T-helper 1 cell treated with Interleukin-12 subunit alpha and Interleukin-12 subunit beta and Interleukin-4 antibody, amounts not matched to agents 30 μg/mL and 1 μg/mL, for 36 hours (primary cell): ENCODE measurements at regions not wholly inside any gene's neighbourhood (a gene's known extent, or its start where the extent isn't known, plus 50 kb on each side); places are given as distances from the start of the nearest gene placed in this dataset.
"Not testable (repeated sequence)": the region's sequence is repeated elsewhere in the genome, so short reads cannot be mapped to it uniquely, and the experiment has no call there.

Experiments used
- H3K27ac Mint-ChIP-seq: one replicate; pipeline ENCODE4 v1.8.0; 2021; ENCODE audit warnings: mild to moderate bottlenecking, mixed read lengths
- H3K27me3 Mint-ChIP-seq: one replicate; pipeline ENCODE4 v1.8.0; 2021; ENCODE audit warnings: low read depth, mixed read lengths
- H3K36me3 Mint-ChIP-seq: one replicate; pipeline ENCODE4 v1.8.0; 2021; ENCODE audit warnings: low read depth, mixed read lengths
- H3K4me1 Mint-ChIP-seq: one replicate; pipeline ENCODE4 v1.8.0; 2021; ENCODE audit warnings: low read depth, mixed read lengths
- H3K4me3 Mint-ChIP-seq: one replicate; pipeline ENCODE4 v1.8.0; 2021; ENCODE audit warnings: mild to moderate bottlenecking, moderate library complexity, mixed read lengths
- H3K9me3 Mint-ChIP-seq: one replicate; pipeline ENCODE4 v1.8.0; 2021; ENCODE audit warnings: mixed read lengths

DNA sequence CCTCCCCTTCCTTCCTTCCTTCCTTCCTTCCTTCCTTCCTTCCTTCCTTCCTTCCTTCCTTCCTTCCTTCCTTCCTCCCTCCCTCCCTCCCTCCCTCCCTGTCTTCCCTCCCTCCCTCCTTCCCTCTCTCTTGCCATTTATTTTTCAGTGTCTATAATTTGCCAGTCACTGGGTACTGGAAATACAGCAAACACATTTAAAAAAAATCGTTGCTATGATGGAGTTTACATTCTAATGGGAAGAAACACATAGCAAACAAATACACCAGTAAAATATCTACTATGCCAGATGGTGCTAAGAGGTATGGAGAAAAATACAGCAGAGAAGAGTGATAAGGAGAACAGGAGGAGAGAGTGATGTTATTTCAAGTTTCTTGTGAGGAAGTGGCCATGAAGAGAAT is 309.5 kb downstream of the CTH start:
- no peak overlapping the region for H3K27ac Mint-ChIP-seq
- H3K4me1 Mint-ChIP-seq, result peaks cover 2% of the 10 kb centered on the region
- peaks cover 4% of the 10 kb centered on the region for H3K27me3 Mint-ChIP-seq
- H3K36me3 Mint-ChIP-seq, result peaks cover 3% of the 10 kb centered on the region
- H3K9me3 Mint-ChIP-seq, result peaks cover 24% of the 10 kb centered on the region
- no peak overlapping the region for H3K4me3 Mint-ChIP-seq

DNA sequence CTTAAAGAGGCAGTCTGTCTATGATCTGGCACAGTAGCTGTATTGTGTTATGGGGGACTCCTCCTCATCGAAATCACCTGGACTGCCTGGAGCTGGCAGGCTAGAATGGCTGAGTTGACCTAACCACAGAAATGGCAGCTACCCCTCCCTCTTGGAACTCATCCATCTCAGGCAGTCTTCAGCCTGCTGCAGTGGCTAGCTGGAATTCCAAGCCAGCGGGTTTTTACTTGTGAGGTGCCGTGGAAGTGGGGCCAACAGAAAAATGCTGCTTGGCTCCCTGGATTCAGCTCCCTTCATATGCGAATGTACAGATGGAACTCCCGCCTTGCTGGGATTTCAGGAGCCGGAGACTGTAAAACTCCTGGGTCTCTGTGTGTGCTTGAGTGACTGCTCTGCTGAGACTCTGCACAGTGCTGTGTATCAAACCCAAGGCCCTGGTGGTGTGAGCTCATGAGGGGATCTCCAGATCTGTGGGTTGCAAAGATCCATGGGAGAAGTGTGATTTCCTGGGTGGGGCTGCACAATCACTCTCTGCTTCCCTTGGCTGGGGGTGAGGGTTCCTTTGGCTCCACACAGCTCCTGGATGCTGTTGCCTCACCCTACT is 316.9 kb downstream of the CTH start:
- H3K27ac Mint-ChIP-seq, result no peak overlapping the region
- H3K36me3 Mint-ChIP-seq, result peaks cover 3% of the 10 kb centered on the region
- no peak overlapping the region for H3K4me3 Mint-ChIP-seq
- peaks cover 39% of the 10 kb centered on the region for H3K9me3 Mint-ChIP-seq
- H3K27me3 Mint-ChIP-seq, result no peaks in the 10 kb centered on the region
- H3K4me1 Mint-ChIP-seq, result no peaks in the 10 kb centered on the region

DNA sequence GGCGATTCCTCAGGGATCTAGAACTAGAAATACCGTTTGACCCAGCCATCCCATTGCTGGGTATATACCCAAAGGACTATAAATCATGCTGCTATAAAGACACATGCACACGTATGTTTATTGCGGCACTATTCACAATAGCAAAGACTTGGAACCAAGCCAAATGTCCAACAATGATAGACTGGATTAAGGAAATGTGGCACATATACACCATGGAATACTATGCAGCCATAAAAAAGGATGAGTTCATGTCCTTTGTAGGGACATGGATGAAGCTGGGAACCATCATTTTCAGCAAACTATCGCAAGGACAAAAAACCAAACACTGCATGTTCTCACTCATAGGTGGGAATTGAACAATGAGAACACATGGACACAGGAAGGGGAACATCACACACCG is 311.1 kb downstream of the PTGER3 start:
- H3K27ac Mint-ChIP-seq, H3K9me3 Mint-ChIP-seq, H3K36me3 Mint-ChIP-seq, H3K27me3 Mint-ChIP-seq, H3K4me3 Mint-ChIP-seq, H3K4me1 Mint-ChIP-seq: not testable (repeated sequence)

DNA sequence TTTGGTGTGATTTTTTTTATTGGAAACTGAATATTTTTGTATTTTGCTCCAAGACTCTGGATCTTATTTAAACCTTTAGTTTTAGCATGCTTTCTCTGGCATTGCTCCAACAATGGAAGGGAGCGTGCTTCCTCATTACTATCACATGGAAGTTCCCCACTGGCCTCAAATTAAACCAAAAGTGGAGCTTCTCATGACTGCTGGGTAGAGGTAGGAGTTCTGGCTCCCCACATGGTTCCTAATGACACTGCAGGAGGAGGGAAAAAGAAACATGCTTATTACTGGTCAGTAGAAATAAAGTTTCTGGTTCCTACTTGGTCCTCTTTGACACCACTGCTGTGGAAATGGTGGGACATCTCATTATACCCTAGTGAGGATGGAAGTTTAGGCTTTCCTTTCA is 310.5 kb downstream of the PTGER3 start:
- peaks cover 11% of the 10 kb centered on the region for H3K9me3 Mint-ChIP-seq
- H3K4me3 Mint-ChIP-seq, result no peak overlapping the region
- no peak overlapping the region for H3K27ac Mint-ChIP-seq
- H3K27me3 Mint-ChIP-seq, result no peaks in the 10 kb centered on the region
- H3K36me3 Mint-ChIP-seq, result no peaks in the 10 kb centered on the region
- H3K4me1 Mint-ChIP-seq, result no peaks in the 10 kb centered on the region

DNA sequence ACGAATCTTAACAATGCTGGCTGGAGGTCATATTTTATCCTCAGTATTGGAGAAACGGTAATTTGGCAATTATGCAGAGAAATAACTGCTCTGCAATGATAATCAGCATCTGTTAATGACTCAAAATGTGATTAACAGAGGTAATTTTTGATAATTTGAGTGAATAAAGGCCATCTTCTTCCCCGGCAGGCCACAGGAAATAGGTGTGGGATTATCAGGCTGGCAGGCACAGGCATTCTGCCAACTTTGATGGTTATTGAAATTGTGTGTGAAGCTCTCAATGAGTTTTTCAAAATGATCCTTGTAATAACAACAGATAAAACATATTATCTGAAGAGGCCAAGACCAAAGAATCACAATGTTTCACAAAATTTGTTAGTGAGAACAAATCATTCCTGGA is 309.0 kb downstream of the PTGER3 start:
- no peak overlapping the region for H3K27ac Mint-ChIP-seq
- H3K4me3 Mint-ChIP-seq, result no peak overlapping the region
- peaks cover 19% of the 10 kb centered on the region for H3K9me3 Mint-ChIP-seq
- H3K4me1 Mint-ChIP-seq, result no peaks in the 10 kb centered on the region
- peaks cover 4% of the 10 kb centered on the region for H3K27me3 Mint-ChIP-seq
- no peaks in the 10 kb centered on the region for H3K36me3 Mint-ChIP-seq

DNA sequence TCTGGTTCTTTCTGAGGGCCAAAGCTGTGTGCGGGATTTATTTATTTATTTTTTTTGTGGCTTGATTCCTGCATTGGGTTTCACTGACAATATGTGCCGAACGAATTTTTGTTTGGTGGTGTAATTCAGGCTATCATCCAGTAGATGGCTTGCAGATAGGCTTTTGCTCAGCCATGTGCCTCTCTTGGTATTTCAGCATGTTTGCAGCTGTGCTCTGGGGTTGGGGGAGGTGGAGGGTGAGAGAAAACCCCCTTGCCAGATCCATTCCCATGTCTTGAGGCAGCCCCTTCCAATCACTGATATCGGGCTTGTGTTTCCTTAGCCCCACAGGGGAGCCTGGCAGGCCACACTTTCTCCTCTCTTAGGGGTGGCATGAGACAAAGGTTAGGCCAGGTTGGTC is 302.4 kb downstream of the PTGER3 start:
- Mint-ChIP-seq H3K9me3 (peaks cover 59% of the 10 kb centered on the region), H3K27ac (no peak overlapping the region), H3K27me3 (peaks cover 4% of the 10 kb centered on the region), H3K4me3 (no peak overlapping the region), H3K4me1 (no peaks in the 10 kb centered on the region), H3K36me3 (peaks cover 10% of the 10 kb centered on the region)

DNA sequence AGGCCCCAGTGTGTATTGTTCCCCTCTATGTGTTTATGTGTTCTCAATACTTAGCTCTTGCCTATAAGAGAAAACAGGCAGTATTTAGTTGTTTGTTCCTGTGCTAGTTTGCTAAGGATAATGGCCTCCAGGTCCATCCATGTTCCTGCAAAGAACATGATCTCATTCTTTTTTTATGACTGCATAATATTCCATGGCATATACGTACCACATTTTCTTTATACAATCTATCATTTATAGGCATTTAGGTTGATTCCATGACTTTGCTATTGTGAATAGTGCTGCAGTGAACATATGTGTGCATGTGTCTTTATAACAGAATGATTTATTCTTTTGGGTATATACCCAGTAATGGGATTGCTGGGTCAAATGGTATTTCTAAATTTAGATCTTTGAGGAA is 301.6 kb downstream of the PTGER3 start:
- H3K4me3 Mint-ChIP-seq, H3K27me3 Mint-ChIP-seq, H3K27ac Mint-ChIP-seq, H3K4me1 Mint-ChIP-seq: not testable (repeated sequence)
- peaks cover 13% of the 10 kb centered on the region for H3K36me3 Mint-ChIP-seq
- peaks cover 64% of the 10 kb centered on the region for H3K9me3 Mint-ChIP-seq

DNA sequence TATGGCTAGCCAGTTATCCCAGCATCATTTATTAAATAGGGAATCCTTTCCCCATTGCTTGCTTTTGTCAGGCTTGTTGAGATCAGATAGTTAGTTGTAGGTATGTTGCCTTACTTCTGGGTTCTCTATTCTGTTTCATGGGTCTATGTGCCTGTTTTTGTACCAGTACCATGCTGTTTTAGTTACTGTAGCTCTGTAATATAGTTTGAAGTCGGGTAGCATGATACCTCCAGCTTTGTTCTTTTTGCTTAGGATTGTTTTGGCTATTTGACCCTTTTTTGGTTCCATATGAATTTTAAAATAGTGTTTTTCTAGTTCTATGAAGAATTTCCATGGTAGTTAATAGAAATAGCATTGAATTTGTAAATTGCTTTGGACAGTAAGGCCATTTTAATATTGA is 300.5 kb downstream of the PTGER3 start:
- not testable (repeated sequence) for H3K27ac Mint-ChIP-seq, H3K27me3 Mint-ChIP-seq, H3K4me3 Mint-ChIP-seq, H3K4me1 Mint-ChIP-seq
- Mint-ChIP-seq H3K36me3 (peaks cover 14% of the 10 kb centered on the region), H3K9me3 (peaks cover 62% of the 10 kb centered on the region)

DNA sequence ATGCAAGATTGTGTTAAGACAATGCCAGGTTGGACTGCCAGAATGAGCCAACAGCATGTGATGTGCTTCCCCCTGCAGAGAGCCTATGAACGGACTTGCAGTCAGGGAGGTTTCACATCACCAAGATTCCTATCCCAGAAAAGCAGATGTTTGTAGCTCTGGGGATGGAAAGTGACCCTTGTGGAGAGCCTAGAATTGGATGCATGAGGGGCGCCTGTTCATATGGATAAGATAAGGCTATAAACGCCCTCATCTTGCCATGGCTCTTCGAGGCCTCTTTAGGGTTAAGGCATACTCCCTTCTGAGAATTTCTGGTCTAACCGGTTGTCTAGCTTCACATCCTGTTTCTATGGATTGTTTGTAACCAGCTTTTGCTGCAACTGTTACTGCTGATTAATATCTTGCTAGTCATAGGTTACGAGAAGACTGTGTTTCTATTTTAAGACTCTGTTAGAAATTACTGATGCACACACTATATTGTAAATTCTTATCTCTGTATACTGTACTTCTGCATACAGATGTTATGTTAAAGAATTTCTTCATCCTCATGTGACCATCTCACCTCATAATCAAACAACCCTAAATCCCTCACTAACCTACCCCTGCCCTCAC is 295.8 kb downstream of the PTGER3 start:
- H3K27me3 Mint-ChIP-seq, result not testable (repeated sequence)
- Mint-ChIP-seq H3K9me3 (peaks cover 43% of the 10 kb centered on the region), H3K4me1 (peaks cover 17% of the 10 kb centered on the region), H3K4me3 (peak overlapping the region; percentile 4), H3K27ac (peak overlapping the region; percentile 65), H3K36me3 (peaks cover 14% of the 10 kb centered on the region)

DNA sequence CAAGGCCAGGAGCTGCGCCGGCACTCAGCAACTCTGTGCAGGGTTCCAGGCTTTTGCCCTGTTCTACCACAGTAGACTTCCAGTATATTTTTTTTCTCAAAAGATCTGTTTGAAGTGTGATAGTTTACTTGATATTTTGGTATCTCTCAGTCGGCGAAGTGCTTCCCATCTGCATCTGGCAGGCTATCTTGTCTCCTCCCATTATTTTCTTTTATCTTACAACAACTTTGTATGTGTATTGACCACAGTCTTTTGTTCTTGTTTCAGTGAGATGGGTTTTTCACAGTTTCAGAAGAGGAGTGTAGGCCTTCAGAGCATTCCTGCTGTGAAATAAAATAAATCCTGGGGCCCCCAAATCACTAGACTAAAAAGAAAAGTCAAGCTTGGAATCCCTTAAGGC is 292.9 kb downstream of the PTGER3 start:
- H3K36me3 Mint-ChIP-seq, result peaks cover 8% of the 10 kb centered on the region
- H3K4me1 Mint-ChIP-seq, result peaks cover 18% of the 10 kb centered on the region
- peaks cover 19% of the 10 kb centered on the region for H3K9me3 Mint-ChIP-seq
- H3K27me3 Mint-ChIP-seq, result no peaks in the 10 kb centered on the region
- no peak overlapping the region for H3K4me3 Mint-ChIP-seq
- H3K27ac Mint-ChIP-seq, result no peak overlapping the region

DNA sequence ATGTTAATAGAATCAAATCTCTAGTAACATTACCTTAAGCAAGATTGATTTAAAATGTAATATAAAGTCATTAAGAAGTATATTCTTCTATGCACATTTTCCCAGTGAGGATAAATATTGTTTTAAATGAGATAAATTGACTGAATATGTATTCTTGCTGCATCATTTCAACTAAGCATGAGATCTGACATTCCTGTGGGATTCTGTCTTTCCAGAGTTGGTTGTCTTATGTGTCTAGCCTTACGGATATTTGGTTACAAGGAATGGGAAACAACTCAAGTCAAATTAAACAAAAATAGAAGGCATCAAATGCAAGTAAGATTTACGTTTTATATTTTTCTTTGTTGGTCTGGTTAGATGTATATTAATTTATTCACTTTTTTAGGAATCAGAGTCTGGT is 287.5 kb downstream of the PTGER3 start:
- no peaks in the 10 kb centered on the region for H3K9me3 Mint-ChIP-seq
- H3K4me3 Mint-ChIP-seq, result no peak overlapping the region
- H3K36me3 Mint-ChIP-seq, result no peaks in the 10 kb centered on the region
- peaks cover 1% of the 10 kb centered on the region for H3K4me1 Mint-ChIP-seq
- no peaks in the 10 kb centered on the region for H3K27me3 Mint-ChIP-seq
- no peak overlapping the region for H3K27ac Mint-ChIP-seq

DNA sequence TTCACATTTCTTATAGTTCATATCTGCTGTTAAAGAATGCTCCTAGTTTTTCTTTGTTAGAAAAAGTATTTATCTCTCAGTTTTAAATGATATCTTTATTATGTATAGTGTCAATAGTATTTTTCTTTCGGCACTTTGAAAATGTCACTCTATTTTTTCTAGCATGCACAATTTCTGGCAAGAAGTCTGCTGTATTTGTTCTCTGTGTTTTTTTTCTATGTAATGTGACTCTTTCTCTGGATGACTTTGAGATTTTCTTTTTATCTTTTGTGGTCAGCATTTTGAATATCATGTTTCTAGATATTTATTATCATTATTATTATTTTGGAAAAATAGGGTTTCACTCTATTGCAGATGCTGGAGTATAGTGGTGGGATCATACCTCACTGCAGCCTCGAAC is 285.2 kb downstream of the PTGER3 start:
- no peaks in the 10 kb centered on the region for H3K9me3 Mint-ChIP-seq
- H3K4me1 Mint-ChIP-seq, result peaks cover 6% of the 10 kb centered on the region
- H3K27ac Mint-ChIP-seq, result no peak overlapping the region

DNA sequence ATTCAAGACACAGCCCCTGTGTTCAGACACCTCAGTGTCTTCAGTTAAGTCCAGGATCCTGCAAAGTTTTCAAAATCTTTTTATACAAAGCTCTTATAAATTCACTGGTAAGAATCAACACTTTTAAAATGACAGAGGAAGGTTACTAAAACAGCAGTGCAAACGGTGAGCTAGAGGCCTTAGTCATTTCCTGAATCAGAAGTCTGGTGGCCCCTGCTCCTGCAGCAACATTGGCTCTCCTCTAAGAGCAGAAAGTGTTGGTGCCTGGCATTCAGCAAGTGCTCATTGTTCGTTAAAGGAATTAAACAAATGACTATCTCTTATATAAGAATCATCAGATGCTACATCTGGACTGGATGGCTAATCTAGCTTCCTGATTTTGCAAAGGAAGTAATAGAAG is 282.9 kb downstream of the PTGER3 start:
- no peaks in the 10 kb centered on the region for H3K36me3 Mint-ChIP-seq
- H3K4me3 Mint-ChIP-seq, result no peak overlapping the region
- peaks cover 4% of the 10 kb centered on the region for H3K4me1 Mint-ChIP-seq
- no peaks in the 10 kb centered on the region for H3K27me3 Mint-ChIP-seq
- H3K27ac Mint-ChIP-seq, result no peak overlapping the region
- H3K9me3 Mint-ChIP-seq, result peaks cover 5% of the 10 kb centered on the region

More for the DNA sequence above, 285.2 kb downstream of the PTGER3 start:
- Mint-ChIP-seq H3K36me3 (no peaks in the 10 kb centered on the region), H3K27me3 (no peaks in the 10 kb centered on the region), H3K4me3 (no peak overlapping the region)

DNA sequence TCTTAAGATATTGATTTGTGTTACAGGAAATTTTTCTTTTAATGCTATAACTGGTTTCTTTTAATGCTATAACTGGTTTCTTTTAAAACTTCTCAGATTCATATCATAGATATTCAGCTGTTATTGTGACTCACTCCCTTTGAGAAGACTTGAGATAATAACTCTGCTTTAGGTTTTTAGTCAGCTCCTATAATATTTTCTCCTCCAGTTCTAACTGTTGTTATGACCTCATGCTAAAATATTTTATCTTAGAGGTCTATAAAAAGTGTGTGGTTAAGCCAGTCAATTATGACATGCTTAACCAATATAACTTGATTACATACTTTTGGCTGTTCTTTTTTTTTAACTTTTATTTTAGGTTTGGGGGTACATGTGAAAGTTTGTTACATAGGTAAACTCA is 280.2 kb downstream of the PTGER3 start:
- H3K4me3 Mint-ChIP-seq, result no peak overlapping the region
- no peak overlapping the region for H3K27ac Mint-ChIP-seq

DNA sequence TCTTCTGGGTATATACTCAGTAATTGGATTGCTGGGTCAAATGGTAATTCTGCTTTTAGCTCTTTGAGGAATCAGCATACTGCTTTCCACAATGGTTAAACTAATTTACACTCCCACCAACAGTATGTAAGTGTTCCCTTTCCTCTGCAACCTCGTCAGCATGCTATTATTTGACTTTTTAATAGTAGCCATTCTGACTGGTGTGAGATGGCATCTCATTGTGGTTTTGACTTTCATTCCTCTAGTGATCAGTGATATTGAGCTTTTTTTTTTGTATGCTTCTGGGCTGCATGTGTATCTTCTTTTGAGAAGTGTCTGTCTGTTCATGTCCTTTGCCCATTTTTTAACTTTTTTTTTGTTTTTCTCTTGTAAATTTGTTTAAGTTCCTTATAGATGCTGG is 279.4 kb downstream of the PTGER3 start:
- H3K9me3 Mint-ChIP-seq, result peaks cover 23% of the 10 kb centered on the region
- H3K36me3 Mint-ChIP-seq, result no peaks in the 10 kb centered on the region
- no peak overlapping the region for H3K27ac Mint-ChIP-seq
- no peaks in the 10 kb centered on the region for H3K27me3 Mint-ChIP-seq
- no peak overlapping the region for H3K4me3 Mint-ChIP-seq
- H3K4me1 Mint-ChIP-seq, result peaks cover 4% of the 10 kb centered on the region

More for the DNA sequence above, 280.2 kb downstream of the PTGER3 start:
- Mint-ChIP-seq H3K36me3 (no peaks in the 10 kb centered on the region), H3K9me3 (peaks cover 18% of the 10 kb centered on the region), H3K27me3 (no peaks in the 10 kb centered on the region), H3K4me1 (peaks cover 4% of the 10 kb centered on the region)
